ENCODE measurements at regions not wholly inside any gene's neighbourhood (a gene's known extent, or its start where the extent isn't known, plus 50 kb on each side); places are given as distances from the start of the nearest gene placed in this dataset.

- Mint-ChIP-seq H3K27me3 (ENCODE audit: low read depth in 3 of 3) (peaks cover 0 to 3% (median 2%) of the 10 kb centered on the region in 3 donors), H3K9me3 (peaks cover 0 to 7% (median 0%) of the 10 kb centered on the region in 6 donors), H3K27ac (no peak overlapping the region), H3K4me1 (no peaks in the 10 kb centered on the region), H3K36me3 (no peaks in the 10 kb centered on the region), H3K4me3 (no peak overlapping the region)
- DNase-seq: no peak
Measured at GRCh38 chr2:58299123-58299522, 58.0 kb upstream of the FANCL start.

DNA sequence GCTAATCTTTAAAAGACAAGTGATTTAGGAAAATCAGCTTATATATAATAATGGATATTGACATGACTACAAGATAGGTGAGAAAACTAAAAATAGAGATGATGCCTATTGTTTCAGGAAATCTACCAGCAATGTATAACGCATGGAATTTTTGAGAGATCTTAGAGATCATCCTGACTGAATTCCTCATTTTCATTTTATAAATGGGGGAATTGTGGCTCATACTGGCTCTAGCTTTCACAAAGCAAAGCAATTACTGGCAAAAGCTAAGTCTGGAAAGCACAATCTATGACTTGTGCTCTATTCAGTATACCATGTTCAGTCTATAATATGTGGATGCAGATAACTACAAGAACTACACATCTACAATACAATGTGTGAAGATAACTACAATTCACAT lies 51.9 kb upstream of the FANCL start:
- Mint-ChIP-seq H3K27me3 (ENCODE audit: low read depth in 3 of 3) (peaks cover 0 to 3% (median 2%) of the 10 kb centered on the region in 3 donors), H3K36me3 (peaks cover 0 to 3% (median 0%) of the 10 kb centered on the region in 3 donors), H3K27ac (no peak overlapping the region), H3K9me3 (peaks cover 0 to 8% (median 0%) of the 10 kb centered on the region in 6 donors), H3K4me3 (no peak overlapping the region), H3K4me1 (no peaks in the 10 kb centered on the region)
- no peak for DNase-seq

DNA sequence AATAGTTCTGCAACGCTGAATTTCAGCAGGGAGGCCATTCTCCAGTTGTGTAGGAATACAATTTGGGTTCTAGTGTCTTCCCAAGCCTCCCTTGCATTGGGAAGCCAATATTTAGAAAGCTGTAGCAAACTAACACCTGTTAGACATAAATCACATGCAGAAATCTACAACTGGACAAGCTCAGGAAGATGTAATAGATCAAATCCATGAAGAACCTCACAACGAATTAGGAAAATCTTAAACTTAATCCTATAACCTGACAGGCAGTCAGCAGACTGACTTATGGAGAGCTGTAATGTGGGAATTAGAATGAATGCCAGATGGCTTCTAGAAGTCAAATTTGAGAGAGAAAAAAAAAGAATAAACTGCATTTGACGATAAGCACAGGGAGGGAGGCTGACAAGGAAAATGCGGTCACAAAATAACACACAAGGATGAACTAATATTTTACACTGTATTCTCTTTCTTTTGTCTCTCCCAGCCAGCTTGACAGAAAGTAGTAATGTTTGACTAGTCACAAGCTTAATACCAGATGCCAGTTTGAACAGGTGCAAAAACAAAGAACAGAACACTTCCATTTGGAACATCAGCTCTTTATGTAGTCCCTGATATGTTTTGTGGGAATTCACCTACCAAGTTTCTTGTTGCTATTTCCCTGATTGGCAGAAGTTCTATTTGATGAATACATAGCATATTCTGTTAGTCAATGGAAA lies 50.8 kb upstream of the FANCL start:
- DNase-seq: no peak
- H3K36me3 Mint-ChIP-seq: peaks cover 0 to 3% (median 0%) of the 10 kb centered on the region in 3 donors
- no peak overlapping the region for H3K27ac Mint-ChIP-seq
- H3K4me3 Mint-ChIP-seq: no peak overlapping the region
- H3K4me1 Mint-ChIP-seq: no peaks in the 10 kb centered on the region
- H3K27me3 Mint-ChIP-seq (ENCODE audit: low read depth in 3 of 3): peaks cover 0 to 4% (median 3%) of the 10 kb centered on the region in 3 donors
- peaks cover 0 to 8% (median 0%) of the 10 kb centered on the region in 6 donors for H3K9me3 Mint-ChIP-seq

Measured in immature natural killer cell (primary cell).